CD14-positive monocyte (primary cell): ENCODE measurements at regions not wholly inside any gene's neighbourhood (a gene's known extent, or its start where the extent isn't known, plus 50 kb on each side); places are given as distances from the start of the nearest gene placed in this dataset.
"Not testable (repeated sequence)": the region's sequence is repeated elsewhere in the genome, so short reads cannot be mapped to it uniquely, and the experiment has no call there.

Source experiments
- DNase-seq, 3 donors: peaks; one replicate each; pipeline ENCODE4 v3.0.0-alpha.2; 2011 to 2022
- H2AFZ ChIP-seq: 2 replicates; pipeline ENCODE4 v1.6.0; 2012; ENCODE audit warnings: mild to moderate bottlenecking, low read depth, low read length, inconsistent platforms; ENCODE audit not compliant: insufficient read depth, poor library complexity, severe bottlenecking
- H3K27ac ChIP-seq, 2 donors: 1 replicate in 1 of 2; 2 replicates in 1 of 2; pipeline ENCODE4 v1.5.1; 2012 to 2013; ENCODE audit warnings: low read length in 2 of 2, control low read depth in 1 of 2, inconsistent platforms in 1 of 2, low read depth in 1 of 2, mild to moderate bottlenecking in 1 of 2
- H3K27me3 ChIP-seq, 2 donors: one replicate each; pipeline versions ENCODE4 v1.6.0 to v1.6.1; 2011 to 2013; ENCODE audit warnings: low read length in 2 of 2; ENCODE audit not compliant: control insufficient read depth in 2 of 2, insufficient read depth in 2 of 2
- H3K36me3 ChIP-seq, 2 donors: replicated peaks in 1 of 2; 1 replicate in 1 of 2; 2 replicates in 1 of 2; pipeline versions ENCODE4 v1.5.1 to v1.6.1; 2012 to 2013; ENCODE audit warnings: low read length in 2 of 2, control low read depth in 1 of 2, inconsistent platforms in 1 of 2, mild to moderate bottlenecking in 1 of 2; ENCODE audit not compliant: insufficient read depth in 2 of 2, control insufficient read depth in 1 of 2
- H3K4me1 ChIP-seq, 2 donors: 1 replicate in 1 of 2; 2 replicates in 1 of 2; pipeline versions ENCODE4 v1.5.1 to v1.6.1; 2012 to 2013; ENCODE audit warnings: low read length in 2 of 2, control low read depth in 1 of 2, inconsistent platforms in 1 of 2, mild to moderate bottlenecking in 1 of 2, moderate library complexity in 1 of 2; ENCODE audit not compliant: insufficient read depth in 2 of 2, control insufficient read depth in 1 of 2
- H3K4me2 ChIP-seq: replicated peaks from 2 replicates; pipeline ENCODE3; 2012; ENCODE audit warnings: low read length, moderate library complexity, mild to moderate bottlenecking; ENCODE audit not compliant: poor library complexity, severe bottlenecking; ENCODE audit errors: extremely low read depth
- H3K4me3 ChIP-seq, 3 experiments: fragments of 200-600 bp in 1 of 3; sonication (generic) in 1 of 3; replicated peaks in 1 of 3; 1 replicate in 2 of 3; 2 replicates in 1 of 3; pipeline ENCODE4 v1.5.1; 2011 to 2013; ENCODE audit warnings: low read length in 3 of 3, mild to moderate bottlenecking in 3 of 3, control low read depth in 2 of 3, low read depth in 2 of 3, inconsistent platforms in 1 of 3, moderate library complexity in 1 of 3
- H3K79me2 ChIP-seq: 2 replicates; pipeline ENCODE4 v1.6.0; 2012; ENCODE audit warnings: mild to moderate bottlenecking, control low read depth, inconsistent platforms, low read length, moderate library complexity; ENCODE audit not compliant: insufficient read depth
- H3K9ac ChIP-seq: 2 replicates; pipeline ENCODE4 v1.6.0; 2017; ENCODE audit warnings: low read length, mild to moderate bottlenecking; ENCODE audit not compliant: insufficient read depth, poor library complexity, severe bottlenecking
- H3K9me3 ChIP-seq, 2 donors: replicated peaks in 1 of 2; 1 replicate in 1 of 2; 2 replicates in 1 of 2; pipeline versions ENCODE4 v1.5.1 to v1.6.1; 2012 to 2013; ENCODE audit warnings: low read length in 2 of 2, control low read depth in 1 of 2; ENCODE audit not compliant: control insufficient read depth in 1 of 2, insufficient read depth in 1 of 2
- H4K20me1 ChIP-seq: 2 replicates; pipeline ENCODE4 v1.6.0; 2012; ENCODE audit warnings: mild to moderate bottlenecking, low read length, control low read depth, moderate library complexity; ENCODE audit not compliant: insufficient read depth
- H3K27ac Mint-ChIP-seq, 7 donors: one replicate each; pipeline ENCODE4 v1.8.0; 2020; ENCODE audit warnings: mild to moderate bottlenecking in 7 of 7, mixed read lengths in 7 of 7, moderate library complexity in 6 of 7, inconsistent platforms in 2 of 7
- H3K27me3 Mint-ChIP-seq, 3 donors: one replicate each; pipeline ENCODE4 v1.8.0; 2021 to 2022; ENCODE audit warnings: low read depth in 3 of 3, mild to moderate bottlenecking in 3 of 3, mixed read lengths in 3 of 3, moderate library complexity in 3 of 3, inconsistent platforms in 1 of 3
- H3K36me3 Mint-ChIP-seq, 2 donors: one replicate each; pipeline ENCODE4 v1.8.0; 2020; ENCODE audit warnings: mixed read lengths in 2 of 2, inconsistent platforms in 1 of 2, mild to moderate bottlenecking in 1 of 2
- H3K4me1 Mint-ChIP-seq: one replicate; pipeline ENCODE4 v1.8.0; 2020; ENCODE audit warnings: mild to moderate bottlenecking, mixed read lengths
- H3K4me3 Mint-ChIP-seq, 2 donors: one replicate each; pipeline ENCODE4 v1.8.0; 2020; ENCODE audit warnings: mild to moderate bottlenecking in 2 of 2, mixed read lengths in 2 of 2, moderate library complexity in 1 of 2
- H3K9me3 Mint-ChIP-seq, 7 donors: one replicate each; pipeline ENCODE4 v1.8.0; 2020 to 2022; ENCODE audit warnings: mixed read lengths in 7 of 7, mild to moderate bottlenecking in 6 of 7, moderate library complexity in 6 of 7, inconsistent platforms in 2 of 7
- WGBS: methylation state at CpG from one replicate; pipeline ENCODE4 v1.1.5; 2013; ENCODE audit warnings: missing lambda C conversion rate; ENCODE audit not compliant: insufficient coverage; 5-methylcytosine and 5-hydroxymethylcytosine counted together
- intact Hi-C, 2 donors: fragments of 100-400 bp; cut with micrococcal nuclease; formaldehyde crosslinking; loops; one replicate each; pipeline versions ENCODE4 v1.15.0 to v1.15.1; 2023
- TF ChIP-seq, protein P1 (sequence below): fragments of 200-600 bp; IDR thresholded peaks from one replicate; pipeline ENCODE4 v1.8.0; 2022; ENCODE audit warnings: antibody characterized with exemption, mild to moderate bottlenecking

GRCh38 chr22:47497666-47498065, 735.2 kb downstream of the TBC1D22A start:
- H3K4me2 ChIP-seq = no peak overlapping the region
- intact Hi-C loops = no loop called here
- no peaks in the 10 kb centered on the region for H3K27me3 ChIP-seq
- Mint-ChIP-seq H3K9me3 (peaks cover 34 to 76% (median 62%) of the 10 kb centered on the region in 7 donors), H3K36me3 (no peaks in the 10 kb centered on the region), H3K4me1 (peaks cover 4% of the 10 kb centered on the region), H3K27ac (no peak overlapping the region), H3K27me3 (peaks cover 1 to 7% (median 3%) of the 10 kb centered on the region in 3 donors), H3K4me3 (no peak overlapping the region)
- H4K20me1 ChIP-seq = no peaks in the 10 kb centered on the region
- H3K9me3 ChIP-seq = peaks cover 72 to 82% of the 10 kb centered on the region in 2 donors
- no peak overlapping the region for H3K4me3 ChIP-seq
- TF ChIP-seq, protein P1, sequence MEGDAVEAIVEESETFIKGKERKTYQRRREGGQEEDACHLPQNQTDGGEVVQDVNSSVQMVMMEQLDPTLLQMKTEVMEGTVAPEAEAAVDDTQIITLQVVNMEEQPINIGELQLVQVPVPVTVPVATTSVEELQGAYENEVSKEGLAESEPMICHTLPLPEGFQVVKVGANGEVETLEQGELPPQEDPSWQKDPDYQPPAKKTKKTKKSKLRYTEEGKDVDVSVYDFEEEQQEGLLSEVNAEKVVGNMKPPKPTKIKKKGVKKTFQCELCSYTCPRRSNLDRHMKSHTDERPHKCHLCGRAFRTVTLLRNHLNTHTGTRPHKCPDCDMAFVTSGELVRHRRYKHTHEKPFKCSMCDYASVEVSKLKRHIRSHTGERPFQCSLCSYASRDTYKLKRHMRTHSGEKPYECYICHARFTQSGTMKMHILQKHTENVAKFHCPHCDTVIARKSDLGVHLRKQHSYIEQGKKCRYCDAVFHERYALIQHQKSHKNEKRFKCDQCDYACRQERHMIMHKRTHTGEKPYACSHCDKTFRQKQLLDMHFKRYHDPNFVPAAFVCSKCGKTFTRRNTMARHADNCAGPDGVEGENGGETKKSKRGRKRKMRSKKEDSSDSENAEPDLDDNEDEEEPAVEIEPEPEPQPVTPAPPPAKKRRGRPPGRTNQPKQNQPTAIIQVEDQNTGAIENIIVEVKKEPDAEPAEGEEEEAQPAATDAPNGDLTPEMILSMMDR = no peak
- H3K36me3 ChIP-seq = no peaks in the 10 kb centered on the region
- H2AFZ ChIP-seq = no peak overlapping the region
- H3K9ac ChIP-seq = no peak overlapping the region
- no peak overlapping the region for H3K27ac ChIP-seq
- no peaks in the 10 kb centered on the region for H3K4me1 ChIP-seq
- no peaks in the 10 kb centered on the region for H3K79me2 ChIP-seq
- 85% methylated on average over 6 of the region's 7 CpGs for WGBS
- no peak for DNase-seq

- no CpG with 5 or more reads among the region's 1 CpG for WGBS
- Histone ChIP-seq H3K27ac (peak overlapping the region in 1 of 2 donors; percentile 39), H3K27me3 (no peaks in the 10 kb centered on the region), H3K9ac (no peak overlapping the region), H3K36me3 (no peaks in the 10 kb centered on the region), H2AFZ (no peak overlapping the region), H3K4me2 (no peak overlapping the region), H3K9me3 (peaks cover 69 to 70% of the 10 kb centered on the region in 2 donors), H3K4me1 (no peaks in the 10 kb centered on the region), H3K79me2 (no peaks in the 10 kb centered on the region), H3K4me3 (peak overlapping the region in 1 of 3 experiments; percentile 24), H4K20me1 (no peaks in the 10 kb centered on the region)
- TF ChIP-seq, protein P1 = no peak
- DNase-seq = peak; percentile 4 to 45 (median 10)
- peak overlapping the region in 6 of 7 donors; percentile 26 to 88 (median 70) for H3K27ac Mint-ChIP-seq
- intact Hi-C loops = no loop called here
- no peaks in the 10 kb centered on the region for H3K36me3 Mint-ChIP-seq
- H3K4me1 Mint-ChIP-seq = peaks cover 4% of the 10 kb centered on the region
- peaks cover 1 to 4% (median 3%) of the 10 kb centered on the region in 3 donors for H3K27me3 Mint-ChIP-seq
- H3K4me3 Mint-ChIP-seq = no peak overlapping the region
- H3K9me3 Mint-ChIP-seq = peaks cover 37 to 72% (median 57%) of the 10 kb centered on the region in 7 donors
These were observed 732.7 kb downstream of the TBC1D22A start for GRCh38 chr22:47495110-47495509.

DNA sequence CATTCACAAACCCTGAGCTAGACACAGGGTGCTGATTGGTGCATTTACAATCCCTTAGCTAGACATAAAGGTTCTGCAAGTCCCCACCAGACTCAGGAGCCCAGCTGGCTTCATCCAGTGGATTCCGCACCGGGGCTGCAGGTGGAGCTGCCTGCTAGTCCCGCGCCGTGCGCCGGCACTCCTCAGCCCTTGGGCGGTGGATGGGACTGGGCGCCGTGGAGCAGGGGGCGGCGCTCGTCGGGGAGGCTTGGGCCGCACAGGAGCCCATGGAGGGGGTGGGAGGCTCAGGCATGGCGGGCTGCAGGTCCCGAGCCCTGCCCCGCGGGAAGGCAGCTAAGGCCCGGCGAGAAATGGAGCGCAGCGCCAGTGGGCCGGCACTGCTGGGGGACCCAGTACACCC, 725.7 kb downstream of the TBC1D22A start:
- H3K4me3 ChIP-seq, H4K20me1 ChIP-seq, H2AFZ ChIP-seq, H3K27me3 ChIP-seq, H3K27ac Mint-ChIP-seq, H3K4me3 Mint-ChIP-seq, intact Hi-C loops, H3K4me2 ChIP-seq, DNase-seq, H3K27ac ChIP-seq, H3K79me2 ChIP-seq, H3K9me3 ChIP-seq, H3K9ac ChIP-seq, H3K4me1 ChIP-seq, H3K36me3 ChIP-seq, H3K4me1 Mint-ChIP-seq, H3K27me3 Mint-ChIP-seq, H3K36me3 Mint-ChIP-seq: not testable (repeated sequence)
- WGBS = 100% methylated on average over 2 of the region's 24 CpGs
- peaks cover 6 to 15% (median 9%) of the 10 kb centered on the region in 7 donors for H3K9me3 Mint-ChIP-seq
